Breast epithelium (tissue), 4 donors: ENCODE measurements at regions not wholly inside any gene's neighbourhood (a gene's known extent, or its start where the extent isn't known, plus 50 kb on each side); places are given as distances from the start of the nearest gene placed in this dataset.

Source experiments
- DNase-seq, 2 donors: peaks; one replicate each; pipeline ENCODE4 v3.0.0-alpha.2; 2019; ENCODE audit warnings: low spot score in 2 of 2
- H3K27ac ChIP-seq, 2 donors: fragments of 200-600 bp; sonication (generic) in 1 of 2; one replicate each; pipeline ENCODE4 v1.5.1; 2016 to 2019; ENCODE audit warnings: mild to moderate bottlenecking in 1 of 2
- H3K27me3 ChIP-seq, 2 donors: fragments of 200-600 bp; sonication (generic) in 1 of 2; one replicate each; pipeline versions ENCODE4 v1.5.1 to v1.6.0; 2017 to 2019; ENCODE audit warnings: control low read depth in 1 of 2, mild to moderate bottlenecking in 1 of 2
- H3K36me3 ChIP-seq: fragments of 200-600 bp; one replicate; pipeline ENCODE4 v1.5.1; 2019
- H3K4me1 ChIP-seq, 2 donors: fragments of 200-600 bp; sonication (generic); one replicate each; pipeline ENCODE4 v1.5.1; 2016 to 2019; ENCODE audit warnings: control low read depth in 1 of 2
- H3K4me3 ChIP-seq, 3 donors: fragments of 200-600 bp; sonication (generic); 1 replicate in 2 of 3; 2 replicates in 1 of 3; pipeline ENCODE4 v1.5.1; 2016 to 2019; ENCODE audit warnings: mild to moderate bottlenecking in 3 of 3, moderate library complexity in 2 of 3
- H3K9me3 ChIP-seq, 2 donors: fragments of 200-600 bp; sonication (generic) in 1 of 2; one replicate each; pipeline ENCODE4 v1.5.1; 2016 to 2019; ENCODE audit warnings: control low read depth in 1 of 2
- POLR2A ChIP-seq: fragments of 450-650 bp; IDR thresholded peaks from one replicate; pipeline ENCODE4 v1.6.1; 2016; ENCODE audit warnings: antibody characterized with exemption, mild to moderate bottlenecking, moderate library complexity
- POLR2AphosphoS5 ChIP-seq, 3 donors: sonication (generic); formaldehyde crosslinking; IDR thresholded peaks; one replicate each; pipeline ENCODE4 v1.6.1; 2017; ENCODE audit warnings: antibody characterized with exemption in 3 of 3
- intact Hi-C: fragments of 100-400 bp; cut with DNase I; formaldehyde crosslinking; loops from one replicate; pipeline ENCODE4 v1.15.1; 2023; ENCODE audit warnings: low total_unique reads
- TF ChIP-seq, protein P1 (sequence below), 3 donors: fragments of 450-650 bp; IDR thresholded peaks; one replicate each; pipeline ENCODE4 v1.5.1; 2016 to 2017; ENCODE audit warnings: antibody characterized with exemption in 3 of 3, mild to moderate bottlenecking in 3 of 3, moderate library complexity in 3 of 3

- Histone ChIP-seq H3K27ac (no peak overlapping the region), H3K27me3 (no peaks in the 10 kb centered on the region), H3K4me1 (no peaks in the 10 kb centered on the region), H3K4me3 (no peak overlapping the region), H3K36me3 (no peaks in the 10 kb centered on the region), H3K9me3 (no peaks in the 10 kb centered on the region)
- DNase-seq: no peak
- intact Hi-C loops: no loop called here
- TF ChIP-seq POLR2AphosphoS5 (IDR thresholded peaks at IDR 0.05): no peak
- TF ChIP-seq POLR2A: no peak
- TF ChIP-seq, protein P1, sequence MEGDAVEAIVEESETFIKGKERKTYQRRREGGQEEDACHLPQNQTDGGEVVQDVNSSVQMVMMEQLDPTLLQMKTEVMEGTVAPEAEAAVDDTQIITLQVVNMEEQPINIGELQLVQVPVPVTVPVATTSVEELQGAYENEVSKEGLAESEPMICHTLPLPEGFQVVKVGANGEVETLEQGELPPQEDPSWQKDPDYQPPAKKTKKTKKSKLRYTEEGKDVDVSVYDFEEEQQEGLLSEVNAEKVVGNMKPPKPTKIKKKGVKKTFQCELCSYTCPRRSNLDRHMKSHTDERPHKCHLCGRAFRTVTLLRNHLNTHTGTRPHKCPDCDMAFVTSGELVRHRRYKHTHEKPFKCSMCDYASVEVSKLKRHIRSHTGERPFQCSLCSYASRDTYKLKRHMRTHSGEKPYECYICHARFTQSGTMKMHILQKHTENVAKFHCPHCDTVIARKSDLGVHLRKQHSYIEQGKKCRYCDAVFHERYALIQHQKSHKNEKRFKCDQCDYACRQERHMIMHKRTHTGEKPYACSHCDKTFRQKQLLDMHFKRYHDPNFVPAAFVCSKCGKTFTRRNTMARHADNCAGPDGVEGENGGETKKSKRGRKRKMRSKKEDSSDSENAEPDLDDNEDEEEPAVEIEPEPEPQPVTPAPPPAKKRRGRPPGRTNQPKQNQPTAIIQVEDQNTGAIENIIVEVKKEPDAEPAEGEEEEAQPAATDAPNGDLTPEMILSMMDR (IDR thresholded peaks at IDR 0.05): no peak
Observed at GRCh38 chr10:43707770-43708169, 59.1 kb upstream of the ZNF32 start.

DNA sequence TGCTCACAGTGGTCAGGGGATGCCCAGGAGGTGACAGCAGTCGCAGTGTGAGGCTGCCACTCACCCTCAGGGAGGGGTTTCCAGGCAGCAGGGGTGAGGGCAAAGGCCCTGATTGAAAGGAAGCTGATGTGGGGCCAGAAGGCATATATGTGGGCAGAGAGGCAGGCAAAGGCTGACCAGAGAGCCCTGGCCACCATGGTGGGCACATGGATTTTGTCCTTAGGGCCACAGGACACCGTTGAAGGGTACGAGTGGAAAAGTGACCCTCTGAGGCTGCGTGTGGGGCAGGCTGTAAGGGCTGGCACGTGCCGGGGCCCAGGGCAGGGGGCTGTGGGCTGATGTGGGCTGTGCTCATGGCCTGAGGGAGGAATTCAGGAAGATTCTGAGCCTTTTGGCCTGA, 57.5 kb upstream of the ZNF32 start:
- H3K36me3 ChIP-seq: no peaks in the 10 kb centered on the region
- no peak overlapping the region for H3K27ac ChIP-seq
- H3K4me3 ChIP-seq: no peak overlapping the region
- no peaks in the 10 kb centered on the region for H3K27me3 ChIP-seq
- no peaks in the 10 kb centered on the region for H3K9me3 ChIP-seq
- TF ChIP-seq POLR2A (no peak), POLR2AphosphoS5 (IDR thresholded peaks at IDR 0.05) (no peak)
- TF ChIP-seq, protein P1 (IDR thresholded peaks at IDR 0.05): no peak
- intact Hi-C loops: no loop called here
- H3K4me1 ChIP-seq: no peaks in the 10 kb centered on the region
- no peak for DNase-seq

GRCh38 chr10:43703286-43703685, 54.6 kb upstream of the ZNF32 start:
- no peak for DNase-seq
- TF ChIP-seq POLR2AphosphoS5 (IDR thresholded peaks at IDR 0.05) (no peak), POLR2A (no peak)
- TF ChIP-seq, protein P1 (IDR thresholded peaks at IDR 0.05): no peak
- Histone ChIP-seq H3K4me3 (no peak overlapping the region), H3K36me3 (no peaks in the 10 kb centered on the region), H3K4me1 (no peaks in the 10 kb centered on the region), H3K9me3 (no peaks in the 10 kb centered on the region), H3K27ac (no peak overlapping the region), H3K27me3 (no peaks in the 10 kb centered on the region)
- intact Hi-C loops: no loop called here

DNA sequence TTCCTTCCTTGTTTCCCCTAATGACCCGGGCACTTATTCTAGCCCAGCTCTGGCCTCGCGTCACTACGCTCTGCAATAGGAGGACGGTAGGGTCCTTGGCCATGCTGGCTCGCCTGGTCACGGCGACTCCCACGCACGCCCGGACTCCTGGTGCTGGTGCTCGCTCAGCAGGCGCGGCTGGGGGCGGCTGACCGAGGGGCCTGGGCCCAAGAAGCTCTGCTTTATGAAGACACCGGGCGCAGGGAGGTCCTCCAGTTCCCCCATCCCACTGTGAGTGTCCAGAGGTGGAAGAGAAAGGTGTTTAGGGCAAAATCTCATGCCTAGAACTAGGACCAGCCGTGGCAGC, 54.2 kb upstream of the ZNF32 start:
- no peaks in the 10 kb centered on the region for H3K4me1 ChIP-seq
- no peaks in the 10 kb centered on the region for H3K36me3 ChIP-seq
- intact Hi-C loops: no loop called here
- H3K27me3 ChIP-seq: no peaks in the 10 kb centered on the region
- no peaks in the 10 kb centered on the region for H3K9me3 ChIP-seq
- TF ChIP-seq POLR2AphosphoS5 (IDR thresholded peaks at IDR 0.05): no peak
- no peak for TF ChIP-seq POLR2A
- TF ChIP-seq, protein P1 (IDR thresholded peaks at IDR 0.05): no peak
- no peak overlapping the region for H3K4me3 ChIP-seq
- DNase-seq: no peak
- no peak overlapping the region for H3K27ac ChIP-seq

GRCh38 chr10:43702213-43702935, 53.7 kb upstream of the ZNF32 start:
- no peaks in the 10 kb centered on the region for H3K36me3 ChIP-seq
- intact Hi-C loops: no loop called here
- DNase-seq: no peak
- H3K4me3 ChIP-seq: no peak overlapping the region
- H3K4me1 ChIP-seq: no peaks in the 10 kb centered on the region
- TF ChIP-seq, protein P1 (IDR thresholded peaks at IDR 0.05): no peak
- TF ChIP-seq POLR2AphosphoS5 (IDR thresholded peaks at IDR 0.05) (no peak), POLR2A (no peak)
- no peaks in the 10 kb centered on the region for H3K27me3 ChIP-seq
- H3K27ac ChIP-seq: no peak overlapping the region
- no peaks in the 10 kb centered on the region for H3K9me3 ChIP-seq
